ENCODE measurements at regions not wholly inside any gene's neighbourhood (a gene's known extent, or its start where the extent isn't known, plus 50 kb on each side); places are given as distances from the start of the nearest gene placed in this dataset.

GRCh38 chr6:76861403-76861802 lies 601.9 kb downstream of the HTR1B start:
- TF ChIP-seq POLR2AphosphoS5 (IDR thresholded peaks at IDR 0.05; ENCODE audit: low read depth, low read length) (no peak), REST (IDR thresholded peaks at IDR 0.05; ENCODE audit: insufficient read depth in 1 of 2, low read depth in 2 of 2, low read length in 2 of 2) (no peak)

- no peak for TF ChIP-seq REST (IDR thresholded peaks at IDR 0.05; ENCODE audit: insufficient read depth in 1 of 2, low read depth in 2 of 2, low read length in 2 of 2)
Observed at GRCh38 chr6:76856065-76856464, 607.2 kb downstream of the HTR1B start.

- TF ChIP-seq FOXP2 (optimal IDR thresholded peaks at IDR 0.05; ENCODE audit: borderline replicate concordance, extremely low read depth, extremely low read length, insufficient read depth) (no peak), SIN3A (IDR thresholded peaks at IDR 0.05; ENCODE audit: borderline replicate concordance, insufficient read depth, low read length) (no peak), POLR2AphosphoS5 (IDR thresholded peaks at IDR 0.05; ENCODE audit: low read depth, low read length) (no peak), TAF1 (IDR thresholded peaks at IDR 0.05; ENCODE audit: borderline replicate concordance, insufficient read depth, low read length) (no peak), REST (IDR thresholded peaks at IDR 0.05; ENCODE audit: insufficient read depth in 1 of 2, low read depth in 2 of 2, low read length in 2 of 2) (no peak)
Observed at GRCh38 chr6:76852776-76853175, 610.5 kb downstream of the HTR1B start.

- TF ChIP-seq SIN3A (IDR thresholded peaks at IDR 0.05; ENCODE audit: borderline replicate concordance, insufficient read depth, low read length) = no peak
- TF ChIP-seq FOXP2 (optimal IDR thresholded peaks at IDR 0.05; ENCODE audit: borderline replicate concordance, extremely low read depth, extremely low read length, insufficient read depth) = no peak
- no peak for TF ChIP-seq POLR2AphosphoS5 (IDR thresholded peaks at IDR 0.05; ENCODE audit: low read depth, low read length)
- TF ChIP-seq TAF1 (IDR thresholded peaks at IDR 0.05; ENCODE audit: borderline replicate concordance, insufficient read depth, low read length) = no peak
- no peak for TF ChIP-seq REST (IDR thresholded peaks at IDR 0.05; ENCODE audit: insufficient read depth in 1 of 2, low read depth in 2 of 2, low read length in 2 of 2)
Observed at GRCh38 chr6:76843054-76843822, 620.1 kb downstream of the HTR1B start.

GRCh38 chr6:76840865-76841264 lies 622.4 kb downstream of the HTR1B start:
- TF ChIP-seq POLR2AphosphoS5 (IDR thresholded peaks at IDR 0.05; ENCODE audit: low read depth, low read length) (no peak), REST (IDR thresholded peaks at IDR 0.05; ENCODE audit: insufficient read depth in 1 of 2, low read depth in 2 of 2, low read length in 2 of 2) (no peak), FOXP2 (optimal IDR thresholded peaks at IDR 0.05; ENCODE audit: borderline replicate concordance, extremely low read depth, extremely low read length, insufficient read depth) (no peak), TAF1 (IDR thresholded peaks at IDR 0.05; ENCODE audit: borderline replicate concordance, insufficient read depth, low read length) (no peak), SIN3A (IDR thresholded peaks at IDR 0.05; ENCODE audit: borderline replicate concordance, insufficient read depth, low read length) (no peak)

Data from PFSK-1 (cell line).